ENCODE measurements at regions not wholly inside any gene's neighbourhood (a gene's known extent, or its start where the extent isn't known, plus 50 kb on each side); places are given as distances from the start of the nearest gene placed in this dataset.

GRCh38 chr1:67921725-67922489, 88.6 kb upstream of the GNG12 start:
- DNase-seq (ENCODE audit: low read depth): no peak
- ChIA-PET POLR2A (no interaction called here), CTCF (no interaction called here)
- Histone ChIP-seq H3K27me3 (ENCODE audit: control insufficient read depth, insufficient read depth, low read length) (no peaks in the 10 kb centered on the region), H3K4me3 (ENCODE audit: low read depth, low read length) (no peak overlapping the region), H3K36me3 (ENCODE audit: control insufficient read depth, insufficient read depth, low read length) (no peaks in the 10 kb centered on the region)
- no peak for TF ChIP-seq CTCF (IDR thresholded peaks at IDR 0.05; ENCODE audit: insufficient read depth, low read depth, low read length)

GRCh38 chr1:67919274-67920072, 86.2 kb upstream of the GNG12 start:
- Histone ChIP-seq H3K4me3 (ENCODE audit: low read depth, low read length) (no peak overlapping the region), H3K27me3 (ENCODE audit: control insufficient read depth, insufficient read depth, low read length) (no peaks in the 10 kb centered on the region), H3K36me3 (ENCODE audit: control insufficient read depth, insufficient read depth, low read length) (no peaks in the 10 kb centered on the region)
- ChIA-PET POLR2A (no interaction called here), CTCF (interaction anchor here (1.7 kb wide), 1 partner anchor 16 kb away, joined by 3 read pairs; no protein-coding TSS in a partner anchor)
- no peak for DNase-seq (ENCODE audit: low read depth)
- TF ChIP-seq CTCF (IDR thresholded peaks at IDR 0.05; ENCODE audit: insufficient read depth, low read depth, low read length): no peak

GRCh38 chr1:67918067-67918466, 84.8 kb upstream of the GNG12 start:
- ChIA-PET POLR2A (no interaction called here), CTCF (no interaction called here)
- no peak overlapping the region for H3K4me3 ChIP-seq (ENCODE audit: low read depth, low read length)
- DNase-seq (ENCODE audit: low read depth): no peak
- TF ChIP-seq CTCF (IDR thresholded peaks at IDR 0.05; ENCODE audit: insufficient read depth, low read depth, low read length): no peak
- no peaks in the 10 kb centered on the region for H3K36me3 ChIP-seq (ENCODE audit: control insufficient read depth, insufficient read depth, low read length)
- no peaks in the 10 kb centered on the region for H3K27me3 ChIP-seq (ENCODE audit: control insufficient read depth, insufficient read depth, low read length)

- CTCF ChIA-PET: no interaction called here
- no peaks in the 10 kb centered on the region for H3K27me3 ChIP-seq (ENCODE audit: control insufficient read depth, insufficient read depth, low read length)
- H3K36me3 ChIP-seq (ENCODE audit: control insufficient read depth, insufficient read depth, low read length): no peaks in the 10 kb centered on the region
- POLR2A ChIA-PET: no interaction called here
- H3K4me3 ChIP-seq (ENCODE audit: low read depth, low read length): no peak overlapping the region
- no peak for DNase-seq (ENCODE audit: low read depth)
- no peak for TF ChIP-seq CTCF (IDR thresholded peaks at IDR 0.05; ENCODE audit: insufficient read depth, low read depth, low read length)
Observed at GRCh38 chr1:67917006-67917405, 83.7 kb upstream of the GNG12 start.

- H3K4me3 ChIP-seq (ENCODE audit: low read depth, low read length): no peak overlapping the region
- CTCF ChIA-PET: interaction anchor here (1.1 kb wide), 1 partner anchor 42 kb away, joined by 3 read pairs; no protein-coding TSS in a partner anchor
- DNase-seq (ENCODE audit: low read depth): no peak
- no peaks in the 10 kb centered on the region for H3K27me3 ChIP-seq (ENCODE audit: control insufficient read depth, insufficient read depth, low read length)
- no peak for TF ChIP-seq CTCF (IDR thresholded peaks at IDR 0.05; ENCODE audit: insufficient read depth, low read depth, low read length)
- no peaks in the 10 kb centered on the region for H3K36me3 ChIP-seq (ENCODE audit: control insufficient read depth, insufficient read depth, low read length)
- POLR2A ChIA-PET: no interaction called here
Observed at GRCh38 chr1:67916140-67916886, 83.0 kb upstream of the GNG12 start.

Measured in BJ (cell line).